ENCODE measurements at regions not wholly inside any gene's neighbourhood (a gene's known extent, or its start where the extent isn't known, plus 50 kb on each side); places are given as distances from the start of the nearest gene placed in this dataset.

DNA sequence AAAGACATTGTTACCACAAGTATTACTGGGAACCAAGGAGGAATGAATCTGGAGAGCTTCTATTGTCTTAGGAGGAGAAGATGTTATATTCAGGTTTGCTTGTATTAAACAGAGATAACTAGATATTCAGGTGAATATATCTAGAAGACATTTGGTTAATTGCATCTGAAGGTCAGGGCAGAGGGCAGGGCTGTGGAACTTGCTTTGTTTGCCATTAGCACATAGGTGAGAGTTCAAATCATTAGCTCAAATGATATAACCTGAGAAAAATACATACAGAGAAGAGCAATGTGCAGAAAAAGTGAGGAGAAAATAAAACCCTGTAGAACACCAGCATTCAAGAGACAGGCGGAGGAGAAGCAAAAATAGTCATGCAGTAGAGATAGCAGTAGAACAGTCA lies 116.8 kb downstream of the DNAJB9 start:
- TF ChIP-seq POLR2A (IDR thresholded peaks at IDR 0.05): no peak
- TF ChIP-seq CTCF (IDR thresholded peaks at IDR 0.05): no peak
- H3K4me3 ChIP-seq (replicated peaks in 1 of 3): no peak overlapping the region
- whole genome bisulfite sequencing, 2 donors: 92 to 98% methylated on average over 1 of the region's 1 CpG
- H3K27me3 ChIP-seq: no peaks in the 10 kb centered on the region
- H3K9me3 ChIP-seq: no peaks in the 10 kb centered on the region
- H3K27ac ChIP-seq: no peak overlapping the region
- intact Hi-C loops (cut with DNase I): no loop called here
- H3K36me3 ChIP-seq: no peaks in the 10 kb centered on the region
- no peaks in the 10 kb centered on the region for H3K4me1 ChIP-seq
- DNase-seq: no peak

GRCh38 chr7:108697254-108697653 lies 127.6 kb downstream of the DNAJB9 start:
- intact Hi-C loops (cut with DNase I): no loop called here
- no peak for DNase-seq
- Histone ChIP-seq H3K9me3 (no peaks in the 10 kb centered on the region), H3K36me3 (no peaks in the 10 kb centered on the region), H3K27me3 (no peaks in the 10 kb centered on the region), H3K4me1 (no peaks in the 10 kb centered on the region), H3K4me3 (replicated peaks in 1 of 3) (no peak overlapping the region), H3K27ac (no peak overlapping the region)
- TF ChIP-seq POLR2A (IDR thresholded peaks at IDR 0.05): no peak
- no peak for TF ChIP-seq CTCF (IDR thresholded peaks at IDR 0.05)
- 57 to 62% methylated on average over 4 of the region's 4 CpGs for WGBS, 2 donors

DNA sequence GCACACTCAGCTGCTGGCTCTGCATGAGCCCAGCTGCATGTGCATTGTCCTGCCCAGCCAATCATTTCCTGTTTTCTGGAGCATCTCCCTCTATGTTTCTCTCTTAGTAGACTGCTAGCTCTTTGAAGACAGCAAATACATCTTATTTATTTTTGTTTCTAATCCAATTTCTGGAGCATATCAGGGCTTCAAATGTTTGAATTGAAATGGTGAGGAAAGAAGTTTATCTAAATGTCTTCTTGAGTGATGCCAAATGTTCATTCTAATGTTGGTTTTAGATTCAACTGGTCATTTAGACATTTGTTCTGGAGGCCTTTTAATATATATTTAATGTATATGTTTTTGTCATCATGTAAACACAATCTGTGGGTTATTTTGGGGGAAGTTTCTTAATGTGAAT lies 141.9 kb downstream of the DNAJB9 start:
- H3K27ac ChIP-seq: no peak overlapping the region
- no peaks in the 10 kb centered on the region for H3K4me1 ChIP-seq
- intact Hi-C loops (cut with DNase I): no loop called here
- no peak for DNase-seq
- no peaks in the 10 kb centered on the region for H3K27me3 ChIP-seq
- no peaks in the 10 kb centered on the region for H3K36me3 ChIP-seq
- no peak for TF ChIP-seq CTCF (IDR thresholded peaks at IDR 0.05)
- TF ChIP-seq POLR2A (IDR thresholded peaks at IDR 0.05): no peak
- H3K4me3 ChIP-seq (replicated peaks in 1 of 3): no peak overlapping the region
- H3K9me3 ChIP-seq: no peaks in the 10 kb centered on the region

- WGBS, 2 donors: 80 to 89% methylated on average over 1 of the region's 1 CpG
- TF ChIP-seq POLR2A (IDR thresholded peaks at IDR 0.05): no peak
- TF ChIP-seq CTCF (IDR thresholded peaks at IDR 0.05): no peak
- Histone ChIP-seq H3K27ac (no peak overlapping the region), H3K4me1 (no peaks in the 10 kb centered on the region), H3K36me3 (no peaks in the 10 kb centered on the region), H3K4me3 (replicated peaks in 1 of 3) (no peak overlapping the region), H3K9me3 (no peaks in the 10 kb centered on the region), H3K27me3 (no peaks in the 10 kb centered on the region)
- no peak for DNase-seq
- intact Hi-C loops (cut with DNase I): no loop called here
Measured at GRCh38 chr7:108716783-108717182, 147.1 kb downstream of the DNAJB9 start.

DNA sequence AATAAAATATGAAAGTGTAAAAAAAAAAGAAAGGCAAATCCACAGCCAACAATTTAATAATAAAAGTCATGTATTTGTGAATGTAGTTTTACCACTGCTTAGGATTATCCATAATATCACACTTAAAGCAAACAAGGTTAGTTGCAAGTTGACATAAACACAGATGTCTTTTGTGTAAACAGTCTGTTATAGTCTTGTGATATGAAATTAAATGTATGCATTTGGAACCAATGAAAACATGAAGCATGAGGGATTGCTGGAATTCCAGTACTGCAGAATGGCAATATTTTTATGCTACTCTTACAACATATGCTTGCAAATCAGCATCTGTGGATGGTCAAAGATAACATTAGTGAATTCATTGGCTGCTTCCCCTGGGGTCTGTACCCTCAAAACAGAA lies 148.1 kb downstream of the DNAJB9 start:
- Histone ChIP-seq H3K9me3 (no peaks in the 10 kb centered on the region), H3K27ac (no peak overlapping the region), H3K4me1 (no peaks in the 10 kb centered on the region), H3K4me3 (replicated peaks in 1 of 3) (no peak overlapping the region), H3K27me3 (no peaks in the 10 kb centered on the region), H3K36me3 (no peaks in the 10 kb centered on the region)
- intact Hi-C loops (cut with DNase I): no loop called here
- TF ChIP-seq CTCF (IDR thresholded peaks at IDR 0.05) (no peak), POLR2A (IDR thresholded peaks at IDR 0.05) (no peak)
- no peak for DNase-seq

Data from thyroid gland (tissue), 4 donors.